Keratinocyte (primary cell): ENCODE measurements at regions not wholly inside any gene's neighbourhood (a gene's known extent, or its start where the extent isn't known, plus 50 kb on each side); places are given as distances from the start of the nearest gene placed in this dataset.

Experiments
- CTCF ChIP-seq, 3 experiments: IDR thresholded peaks in 1 of 3; conservative IDR thresholded peaks in 1 of 3; optimal IDR thresholded peaks in 1 of 3; 2 replicates in 2 of 3; 3 replicates in 1 of 3; pipeline versions ENCODE3 to v1.5.1; 2011; ENCODE audit warnings: low read length in 3 of 3, mild to moderate bottlenecking in 3 of 3, moderate library complexity in 2 of 3, control low read depth in 1 of 3, inconsistent platforms in 1 of 3; ENCODE audit not compliant: insufficient read depth in 2 of 3; ENCODE audit errors: extremely low read depth in 1 of 3
- EZH2 ChIP-seq: IDR thresholded peaks from one replicate; pipeline ENCODE4 v1.6.1; 2012; ENCODE audit warnings: inconsistent platforms, mild to moderate bottlenecking, low read length, moderate library complexity

- TF ChIP-seq CTCF (optimal IDR thresholded peaks at IDR 0.05 in 1 of 3, IDR thresholded peaks at IDR 0.05 in 1 of 3, conservative IDR thresholded peaks at IDR 0.05 in 1 of 3; ENCODE audit: extremely low read depth in 1 of 3, insufficient read depth in 2 of 3, low read length in 3 of 3): no peak
- TF ChIP-seq EZH2: no peak
Observed at GRCh38 chr13:58792854-58793253, 1161.3 kb downstream of the PCDH17 start.
